Panc1 (cell line): ENCODE measurements at regions not wholly inside any gene's neighbourhood (a gene's known extent, or its start where the extent isn't known, plus 50 kb on each side); places are given as distances from the start of the nearest gene placed in this dataset.

ENCODE experiments used
- ATAC-seq: fragments of 200-7000 bp; cut with Tn5 transposase; 2 replicates; pipeline ENCODE4 v1.9.1; 2020; ENCODE audit warnings: mild to moderate bottlenecking, moderate library complexity
- BruUV-seq: library from RNA; stranded (reverse); fragments of 400-500 nt; replicated peaks from 2 replicates; lab custom pipeline; 2021; lab: Mats Ljungman, UMichigan
- CTCF ChIA-PET: fragments of 300-600 bp; sonication (Branson Sonifier 250); formaldehyde crosslinking; loops from one replicate; lab custom pipeline; 2022; ENCODE audit warnings: antibody characterized with exemption; lab: Charles Lee
- POLR2A ChIA-PET: fragments of 300-600 bp; sonication (Branson Sonifier 250); formaldehyde crosslinking; loops from one replicate; lab custom pipeline; 2022; ENCODE audit warnings: antibody characterized with exemption; lab: Charles Lee
- DNase-seq: peaks from one replicate; pipeline ENCODE4 v3.0.0-alpha.2; 2010; ENCODE audit warnings: low read depth, low spot score
- H3K27ac ChIP-seq: 2 replicates; pipeline ENCODE4 v1.5.1; 2011; ENCODE audit warnings: mild to moderate bottlenecking, low read length, inconsistent platforms
- H3K27me3 ChIP-seq: fragments of 200-500 bp; sonication (Bioruptor generic); 2 replicates; pipeline ENCODE4 v1.6.0; 2014; ENCODE audit warnings: low read length, inconsistent platforms; ENCODE audit not compliant: control insufficient read depth, insufficient read depth
- H3K36me3 ChIP-seq: fragments of 200-500 bp; sonication (Bioruptor generic); 2 replicates; pipeline ENCODE4 v1.5.1; 2014; ENCODE audit warnings: inconsistent platforms, mild to moderate bottlenecking, low read length, moderate library complexity; ENCODE audit not compliant: control insufficient read depth, insufficient read depth
- H3K4me1 ChIP-seq: 2 replicates; pipeline ENCODE4 v1.5.1; 2011; ENCODE audit warnings: inconsistent platforms, mild to moderate bottlenecking, low read length, moderate library complexity; ENCODE audit not compliant: control insufficient read depth, insufficient read depth
- H3K4me3 ChIP-seq, 2 experiments: 2 replicates each; pipeline ENCODE4 v1.5.1; 2011 to 2012; ENCODE audit warnings: low read depth in 2 of 2, low read length in 2 of 2, mild to moderate bottlenecking in 2 of 2, inconsistent platforms in 1 of 2, moderate library complexity in 1 of 2
- H3K9me3 ChIP-seq: fragments of 200-500 bp; sonication (Bioruptor generic); 2 replicates; pipeline ENCODE4 v1.5.1; 2014; ENCODE audit warnings: low read depth, mild to moderate bottlenecking, inconsistent platforms, low read length, moderate library complexity; ENCODE audit not compliant: control insufficient read depth, insufficient read depth
- CTCF ChIP-seq: fragments of 450-650 bp; IDR thresholded peaks from 2 replicates; pipeline ENCODE4 v1.5.1; 2017; ENCODE audit warnings: mild to moderate bottlenecking
- POLR2AphosphoS5 ChIP-seq: IDR thresholded peaks from 2 replicates; pipeline ENCODE4 v1.6.1; 2012; ENCODE audit warnings: mild to moderate bottlenecking, low read depth, low read length, moderate library complexity
- REST ChIP-seq, 2 experiments: IDR thresholded peaks; 2 replicates each; pipeline ENCODE4 v1.6.1; 2011 to 2012; ENCODE audit warnings: low read depth in 2 of 2, control low read depth in 1 of 2, low read length in 1 of 2, mild to moderate bottlenecking in 1 of 2, moderate library complexity in 1 of 2; ENCODE audit not compliant: insufficient read depth in 1 of 2
- SIN3A ChIP-seq: IDR thresholded peaks from 2 replicates; pipeline ENCODE4 v1.6.1; 2012; ENCODE audit warnings: low read depth, mild to moderate bottlenecking, low read length, moderate library complexity, borderline replicate concordance; ENCODE audit not compliant: insufficient read depth
- TCF7L2 ChIP-seq: IDR thresholded peaks from 2 replicates; pipeline ENCODE4 v1.6.1; 2011; ENCODE audit warnings: mild to moderate bottlenecking, low read depth, low read length, inconsistent platforms
- in situ Hi-C: cut with HindIII; loops from 2 replicates; pipeline ENCODE4 v1.10.0; 2016; ENCODE audit warnings: low sequenced_read_pairs, low pct_unique_long_range_greater_than_20kb
- intact Hi-C: fragments of 100-400 bp; cut with micrococcal nuclease; formaldehyde crosslinking; loops from one replicate; pipeline ENCODE4 v1.10.0; 2022; ENCODE audit not compliant: unreplicated experiment

GRCh38 chr2:221050020-221050795 lies 521.9 kb downstream of the EPHA4 start:
- no peak for TF ChIP-seq REST (IDR thresholded peaks at IDR 0.05; ENCODE audit: insufficient read depth in 1 of 2, low read depth in 2 of 2, low read length in 1 of 2)
- no peak for TF ChIP-seq CTCF
- no peak for TF ChIP-seq POLR2AphosphoS5
- TF ChIP-seq TCF7L2, result no peak
- TF ChIP-seq SIN3A, result no peak
- in situ Hi-C loops, result no loop called here
- BruUV-seq, result no TSS peak
- H3K4me3 ChIP-seq, result no peak overlapping the region
- CTCF ChIA-PET, result no interaction called here
- no peak overlapping the region for H3K27ac ChIP-seq
- no peaks in the 10 kb centered on the region for H3K9me3 ChIP-seq
- POLR2A ChIA-PET, result no interaction called here
- ATAC-seq (no peak), DNase-seq (no peak)
- no peaks in the 10 kb centered on the region for H3K27me3 ChIP-seq
- H3K36me3 ChIP-seq, result no peaks in the 10 kb centered on the region
- intact Hi-C loops, result no loop called here
- no peaks in the 10 kb centered on the region for H3K4me1 ChIP-seq

GRCh38 chr2:221051162-221051561 lies 520.9 kb downstream of the EPHA4 start:
- no TSS peak for BruUV-seq

More at GRCh38 chr2:221051162-221051561, 520.9 kb downstream of the EPHA4 start:
- Histone ChIP-seq H3K27ac (no peak overlapping the region), H3K36me3 (no peaks in the 10 kb centered on the region), H3K4me1 (no peaks in the 10 kb centered on the region), H3K4me3 (no peak overlapping the region), H3K27me3 (no peaks in the 10 kb centered on the region), H3K9me3 (no peaks in the 10 kb centered on the region)
- ChIA-PET POLR2A (no interaction called here), CTCF (no interaction called here)
- in situ Hi-C loops, result no loop called here
- no peak for DNase-seq
- TF ChIP-seq CTCF, result no peak
- no peak for TF ChIP-seq REST (IDR thresholded peaks at IDR 0.05; ENCODE audit: insufficient read depth in 1 of 2, low read depth in 2 of 2, low read length in 1 of 2)
- TF ChIP-seq POLR2AphosphoS5, result no peak
- no peak for TF ChIP-seq SIN3A
- no peak for TF ChIP-seq TCF7L2
- ATAC-seq, result no peak
- intact Hi-C loops, result no loop called here
